GM21360 (cell line): ENCODE measurements at regions not wholly inside any gene's neighbourhood (a gene's known extent, or its start where the extent isn't known, plus 50 kb on each side); places are given as distances from the start of the nearest gene placed in this dataset.

Source experiments
- ATAC-seq: cut with Tn5 transposase; IDR thresholded peaks from one replicate; pipeline ENCODE4 v1.9.1; 2021; ENCODE audit warnings: mild to moderate bottlenecking, moderate library complexity; ENCODE audit not compliant: unreplicated experiment

DNA sequence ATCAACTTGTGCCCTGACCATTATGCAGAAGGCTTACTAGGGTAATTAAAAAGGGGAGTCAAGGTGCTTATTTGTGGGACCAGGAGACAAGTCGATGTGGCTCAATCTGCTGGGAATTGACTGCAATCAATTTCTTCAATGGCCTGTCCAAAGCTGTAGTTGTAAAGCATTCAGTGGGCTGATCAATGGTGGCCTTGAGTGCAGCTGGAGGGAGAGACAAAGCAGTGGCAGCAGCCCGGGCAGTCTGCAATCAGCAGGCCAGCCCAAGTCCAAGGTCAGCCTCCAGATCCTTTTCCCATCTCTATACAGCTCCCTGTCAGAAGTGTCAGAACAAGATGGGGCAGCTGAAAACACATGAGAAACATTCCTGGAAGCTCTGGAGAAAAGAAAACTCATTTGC, 51.0 kb upstream of the BRINP1 start:
- no peak for ATAC-seq
